ENCODE measurements at regions not wholly inside any gene's neighbourhood (a gene's known extent, or its start where the extent isn't known, plus 50 kb on each side); places are given as distances from the start of the nearest gene placed in this dataset.
"Not testable (repeated sequence)": the region's sequence is repeated elsewhere in the genome, so short reads cannot be mapped to it uniquely, and the experiment has no call there.

GRCh38 chr9:66601472-66601871 lies 299.1 kb upstream of the ZNF658 start:
- H3K27me3 Mint-ChIP-seq; H3K4me1 Mint-ChIP-seq; H3K9me3 Mint-ChIP-seq (ENCODE audit: low read depth); intact Hi-C loops (cut with DNase I, micrococcal nuclease); H3K36me3 Mint-ChIP-seq (ENCODE audit: low read depth); H3K4me3 Mint-ChIP-seq; ATAC-seq; CTCF ChIA-PET; DNase-seq; H3K27ac Mint-ChIP-seq; POLR2A ChIA-PET: not testable (repeated sequence)

GRCh38 chr9:66631521-66632046 lies 268.9 kb upstream of the ZNF658 start:
- H3K4me1 Mint-ChIP-seq, H3K27ac Mint-ChIP-seq: not testable (repeated sequence)

GRCh38 chr9:66647675-66648074 lies 252.8 kb upstream of the ZNF658 start:
- H3K27ac Mint-ChIP-seq; H3K4me1 Mint-ChIP-seq; CTCF ChIA-PET; DNase-seq; H3K36me3 Mint-ChIP-seq (ENCODE audit: low read depth); intact Hi-C loops (cut with DNase I, micrococcal nuclease); ATAC-seq; H3K4me3 Mint-ChIP-seq; H3K9me3 Mint-ChIP-seq (ENCODE audit: low read depth); H3K27me3 Mint-ChIP-seq; POLR2A ChIA-PET: not testable (repeated sequence)

More at GRCh38 chr9:66631521-66632046, 268.9 kb upstream of the ZNF658 start:
- H3K4me3 Mint-ChIP-seq; H3K9me3 Mint-ChIP-seq (ENCODE audit: low read depth); DNase-seq; H3K36me3 Mint-ChIP-seq (ENCODE audit: low read depth); intact Hi-C loops (cut with DNase I, micrococcal nuclease); CTCF ChIA-PET; ATAC-seq; POLR2A ChIA-PET; H3K27me3 Mint-ChIP-seq: not testable (repeated sequence)

- DNase-seq; intact Hi-C loops (cut with DNase I, micrococcal nuclease); POLR2A ChIA-PET; H3K27ac Mint-ChIP-seq; H3K4me1 Mint-ChIP-seq; CTCF ChIA-PET; H3K9me3 Mint-ChIP-seq (ENCODE audit: low read depth); H3K27me3 Mint-ChIP-seq; ATAC-seq; H3K36me3 Mint-ChIP-seq (ENCODE audit: low read depth); H3K4me3 Mint-ChIP-seq: not testable (repeated sequence)
Measured at GRCh38 chr9:66690242-66690641, 210.3 kb upstream of the ZNF658 start.

GRCh38 chr9:66695561-66696240 lies 204.8 kb upstream of the ZNF658 start:
- CTCF ChIA-PET, H3K4me3 Mint-ChIP-seq: not testable (repeated sequence)

DNA sequence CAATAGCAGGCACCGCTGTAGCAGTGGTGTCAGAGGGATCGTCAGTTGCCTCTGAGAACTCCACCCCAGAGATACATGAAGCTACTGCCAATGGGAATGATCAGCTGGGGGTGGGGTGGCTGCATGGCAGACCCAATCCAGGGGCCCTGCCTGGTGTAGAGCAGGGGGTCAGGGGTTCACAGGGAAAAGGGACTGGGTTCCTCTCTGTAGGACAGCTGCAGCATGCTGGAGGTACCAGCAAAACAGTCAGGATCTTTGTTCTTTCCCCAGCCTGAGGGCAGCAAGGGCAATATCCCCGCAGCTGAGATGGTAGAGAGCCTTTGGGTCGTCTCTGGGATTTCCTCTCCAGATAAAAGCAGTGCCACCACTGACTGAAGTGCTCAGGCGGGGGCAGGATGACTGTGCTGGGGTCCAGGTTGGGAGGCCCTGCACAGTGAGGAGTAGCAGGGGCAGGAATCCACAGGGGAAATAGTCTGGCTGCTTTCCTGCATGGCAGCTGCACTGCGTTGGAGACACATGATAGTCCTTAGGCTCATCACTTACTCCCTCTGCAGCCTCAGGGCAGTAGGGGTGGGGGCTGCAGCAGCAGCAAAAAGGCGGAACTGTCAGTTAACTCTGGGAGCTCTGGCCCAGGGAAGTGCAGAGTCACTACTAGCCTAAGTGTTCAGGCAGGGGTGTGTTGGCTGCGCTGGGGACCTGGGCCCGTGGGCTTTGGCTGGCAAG lies 203.0 kb upstream of the ZNF658 start:
- H3K27me3 Mint-ChIP-seq; CTCF ChIA-PET; POLR2A ChIA-PET; H3K4me1 Mint-ChIP-seq; H3K4me3 Mint-ChIP-seq; ATAC-seq; H3K9me3 Mint-ChIP-seq (ENCODE audit: low read depth); H3K36me3 Mint-ChIP-seq (ENCODE audit: low read depth); intact Hi-C loops (cut with DNase I, micrococcal nuclease); DNase-seq; H3K27ac Mint-ChIP-seq: not testable (repeated sequence)

More at GRCh38 chr9:66695561-66696240, 204.8 kb upstream of the ZNF658 start:
- H3K27ac Mint-ChIP-seq; POLR2A ChIA-PET; H3K4me1 Mint-ChIP-seq; intact Hi-C loops (cut with DNase I, micrococcal nuclease); H3K36me3 Mint-ChIP-seq (ENCODE audit: low read depth); H3K9me3 Mint-ChIP-seq (ENCODE audit: low read depth); H3K27me3 Mint-ChIP-seq; DNase-seq: not testable (repeated sequence)
- peak; percentile 39 for ATAC-seq

DNA sequence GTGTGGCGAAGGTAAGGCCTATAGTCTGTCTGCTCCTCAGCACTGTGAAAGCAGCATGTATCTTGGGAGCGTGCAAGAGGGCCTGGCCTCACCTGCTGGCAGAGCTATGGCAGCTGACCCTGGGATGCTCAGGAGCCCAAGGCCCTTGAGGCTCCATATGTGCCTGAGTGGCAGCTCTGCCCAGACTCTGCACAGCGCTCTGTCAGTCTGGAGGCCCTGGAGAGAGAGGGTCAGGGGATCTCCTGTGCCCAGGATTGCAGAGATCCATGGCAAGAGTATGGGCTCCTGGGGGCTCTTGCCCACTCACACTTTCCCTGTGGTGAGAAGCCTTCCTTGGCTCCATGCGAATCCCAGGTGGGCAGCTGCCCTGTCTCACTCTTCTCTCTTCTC lies 202.5 kb upstream of the ZNF658 start:
- intact Hi-C loops (cut with DNase I, micrococcal nuclease); H3K36me3 Mint-ChIP-seq (ENCODE audit: low read depth); CTCF ChIA-PET; DNase-seq; POLR2A ChIA-PET; H3K9me3 Mint-ChIP-seq (ENCODE audit: low read depth); H3K4me3 Mint-ChIP-seq; H3K27ac Mint-ChIP-seq; H3K27me3 Mint-ChIP-seq; ATAC-seq; H3K4me1 Mint-ChIP-seq: not testable (repeated sequence)

DNA sequence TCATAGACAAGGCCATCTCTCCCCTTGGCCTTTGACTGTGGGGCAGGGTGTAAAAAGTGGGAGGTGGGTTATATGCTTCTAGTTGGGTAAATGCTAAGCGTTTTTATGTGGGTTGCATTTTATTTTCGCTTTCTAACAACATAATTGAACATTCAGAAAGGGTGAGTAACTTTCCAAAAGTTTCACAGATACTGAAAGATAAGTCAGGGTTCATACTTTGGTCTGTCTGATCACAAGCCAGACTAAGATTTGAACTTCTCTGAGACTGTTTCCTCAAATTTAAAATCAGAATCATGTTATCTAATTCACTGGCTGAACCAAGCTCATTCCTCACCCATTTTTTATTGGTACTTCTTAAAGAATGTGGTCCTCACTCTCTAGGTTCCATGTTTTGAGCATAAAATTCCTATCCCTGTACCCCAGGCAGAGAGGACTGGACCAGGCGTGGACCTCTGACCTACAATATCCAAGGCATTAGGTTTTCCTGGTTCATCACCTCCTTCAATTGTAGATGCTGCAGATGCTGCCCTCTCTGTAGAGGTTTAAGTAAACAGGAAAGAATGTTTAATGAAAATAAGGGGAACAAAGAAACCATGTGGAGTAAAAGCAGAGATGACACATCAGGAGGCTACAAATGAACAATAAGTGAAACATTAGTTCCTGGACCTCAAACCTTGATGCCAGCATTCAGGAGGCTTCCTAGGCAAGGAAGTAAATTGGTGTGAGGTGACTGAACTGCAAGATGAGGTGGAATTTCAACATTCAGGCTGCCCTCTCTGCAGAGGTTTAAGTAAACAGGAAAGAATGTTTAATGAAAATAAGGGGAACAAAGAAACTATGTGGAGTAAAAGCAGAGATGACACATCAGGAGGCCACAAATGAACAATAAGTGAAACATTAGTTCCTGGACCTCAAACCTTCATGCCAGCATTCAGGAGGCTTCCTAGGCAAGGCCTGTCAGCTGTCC lies 198.8 kb upstream of the ZNF658 start:
- intact Hi-C loops (cut with DNase I, micrococcal nuclease); CTCF ChIA-PET; POLR2A ChIA-PET; DNase-seq; H3K27ac Mint-ChIP-seq; H3K4me1 Mint-ChIP-seq; H3K27me3 Mint-ChIP-seq; H3K4me3 Mint-ChIP-seq; H3K36me3 Mint-ChIP-seq (ENCODE audit: low read depth); H3K9me3 Mint-ChIP-seq (ENCODE audit: low read depth): not testable (repeated sequence)
- ATAC-seq = peak; percentile 49

- H3K4me1 Mint-ChIP-seq; intact Hi-C loops (cut with DNase I, micrococcal nuclease); ATAC-seq; H3K9me3 Mint-ChIP-seq (ENCODE audit: low read depth); H3K27ac Mint-ChIP-seq; DNase-seq; H3K27me3 Mint-ChIP-seq; CTCF ChIA-PET; H3K4me3 Mint-ChIP-seq; POLR2A ChIA-PET; H3K36me3 Mint-ChIP-seq (ENCODE audit: low read depth): not testable (repeated sequence)
Measured at GRCh38 chr9:66711553-66711952, 189.0 kb upstream of the ZNF658 start.

GRCh38 chr9:66712870-66713269 lies 187.7 kb upstream of the ZNF658 start:
- ATAC-seq; H3K36me3 Mint-ChIP-seq (ENCODE audit: low read depth); intact Hi-C loops (cut with DNase I, micrococcal nuclease); CTCF ChIA-PET; DNase-seq; H3K27ac Mint-ChIP-seq; H3K4me3 Mint-ChIP-seq; H3K4me1 Mint-ChIP-seq; H3K27me3 Mint-ChIP-seq; POLR2A ChIA-PET; H3K9me3 Mint-ChIP-seq (ENCODE audit: low read depth): not testable (repeated sequence)

GRCh38 chr9:66713552-66713951 lies 187.0 kb upstream of the ZNF658 start:
- DNase-seq; H3K4me3 Mint-ChIP-seq; H3K36me3 Mint-ChIP-seq (ENCODE audit: low read depth); H3K4me1 Mint-ChIP-seq; CTCF ChIA-PET; H3K27ac Mint-ChIP-seq; H3K9me3 Mint-ChIP-seq (ENCODE audit: low read depth); POLR2A ChIA-PET; H3K27me3 Mint-ChIP-seq; intact Hi-C loops (cut with DNase I, micrococcal nuclease): not testable (repeated sequence)
- ATAC-seq = peak; percentile 47
